NCI-H510A treated with DMSO at 0.1 percent for 48 hours (cell line): ENCODE measurements at regions not wholly inside any gene's neighbourhood (a gene's known extent, or its start where the extent isn't known, plus 50 kb on each side); places are given as distances from the start of the nearest gene placed in this dataset.
A peak's percentile ranks its signal among the peaks of the same experiment; 100 is the strongest.
"Not testable (repeated sequence)": the region's sequence is repeated elsewhere in the genome, so short reads cannot be mapped to it uniquely, and the experiment has no call there.

Source experiments
- DNase-seq: peaks from one replicate; lab custom pipeline; 2025; lab: John Stamatoyannopoulos, UW

DNA sequence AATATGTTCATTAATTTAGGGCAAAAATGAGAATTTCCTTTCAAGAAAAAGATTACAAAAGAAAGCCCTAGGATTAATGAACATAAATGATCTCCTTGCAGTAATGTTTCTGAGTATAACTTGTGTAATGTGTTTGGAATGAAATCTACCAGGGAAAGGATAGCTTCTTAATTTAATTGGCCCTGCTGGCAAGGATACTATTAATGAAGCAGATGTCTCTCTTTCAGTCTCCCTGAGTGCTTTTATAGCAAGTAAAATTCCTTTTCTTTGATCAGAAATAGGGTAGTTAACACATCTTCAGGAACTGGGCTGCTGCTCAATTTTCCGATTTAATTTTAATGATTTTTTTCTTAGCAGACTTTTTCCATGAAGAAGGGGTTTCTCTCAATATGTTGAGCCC, 379.4 kb upstream of the PDE3A start:
- no peak for DNase-seq

DNA sequence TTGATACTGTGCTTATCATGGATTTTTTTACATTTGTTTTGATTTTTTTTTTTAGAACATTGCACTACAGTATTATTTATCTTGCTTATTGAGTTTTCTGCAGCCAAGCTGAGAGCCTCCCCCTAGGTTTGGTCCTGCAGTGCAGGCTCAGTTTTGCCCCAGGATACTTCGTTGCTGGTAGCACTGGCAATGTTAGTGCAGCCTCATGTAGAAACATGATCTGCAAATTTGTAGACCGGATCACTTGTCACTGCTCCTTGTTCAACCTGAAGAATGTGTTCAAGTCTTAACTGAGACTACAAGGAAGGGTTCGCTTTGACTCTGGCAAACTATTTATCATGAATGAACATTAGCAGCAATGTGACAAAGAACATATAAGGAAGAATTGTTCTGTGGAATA, 377.2 kb upstream of the PDE3A start:
- DNase-seq, result no peak

DNA sequence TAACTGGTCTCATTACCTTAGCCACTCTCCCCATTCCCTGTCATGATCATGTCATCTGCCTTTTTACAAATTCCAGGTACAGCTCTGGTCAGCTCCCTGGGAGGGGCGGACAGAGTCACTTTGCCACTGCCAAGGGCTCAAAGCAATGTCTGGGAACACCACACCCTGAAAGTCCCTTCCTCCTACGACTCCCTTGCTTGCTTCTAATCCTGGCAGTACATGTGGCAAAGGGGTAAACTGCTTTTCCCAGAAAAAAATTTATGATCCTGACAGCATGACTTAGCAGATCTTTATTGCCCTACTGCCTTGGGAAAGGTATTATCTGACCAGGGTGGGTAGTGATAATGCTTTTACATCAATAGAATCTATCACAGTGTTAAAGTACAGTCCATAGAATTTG, 376.0 kb upstream of the PDE3A start:
- DNase-seq, result no peak

DNA sequence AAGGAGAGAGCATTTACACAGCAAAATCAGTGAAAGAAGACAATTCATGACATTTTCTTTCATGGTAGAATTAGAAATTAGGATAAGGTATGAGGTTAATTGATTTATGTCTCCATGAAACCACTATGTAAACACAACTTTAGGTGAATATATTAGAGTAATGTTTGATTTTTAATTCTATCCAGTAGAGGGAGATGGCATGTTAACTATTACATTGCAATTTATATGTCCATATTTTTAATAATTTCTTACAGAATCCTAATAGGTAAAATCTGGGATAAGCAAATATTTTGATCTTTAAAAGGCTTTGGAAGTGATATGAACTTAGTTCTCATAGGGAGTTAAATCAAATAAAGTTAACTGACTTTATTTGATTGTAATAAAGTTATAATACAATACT, 373.4 kb upstream of the PDE3A start:
- DNase-seq, result no peak

DNA sequence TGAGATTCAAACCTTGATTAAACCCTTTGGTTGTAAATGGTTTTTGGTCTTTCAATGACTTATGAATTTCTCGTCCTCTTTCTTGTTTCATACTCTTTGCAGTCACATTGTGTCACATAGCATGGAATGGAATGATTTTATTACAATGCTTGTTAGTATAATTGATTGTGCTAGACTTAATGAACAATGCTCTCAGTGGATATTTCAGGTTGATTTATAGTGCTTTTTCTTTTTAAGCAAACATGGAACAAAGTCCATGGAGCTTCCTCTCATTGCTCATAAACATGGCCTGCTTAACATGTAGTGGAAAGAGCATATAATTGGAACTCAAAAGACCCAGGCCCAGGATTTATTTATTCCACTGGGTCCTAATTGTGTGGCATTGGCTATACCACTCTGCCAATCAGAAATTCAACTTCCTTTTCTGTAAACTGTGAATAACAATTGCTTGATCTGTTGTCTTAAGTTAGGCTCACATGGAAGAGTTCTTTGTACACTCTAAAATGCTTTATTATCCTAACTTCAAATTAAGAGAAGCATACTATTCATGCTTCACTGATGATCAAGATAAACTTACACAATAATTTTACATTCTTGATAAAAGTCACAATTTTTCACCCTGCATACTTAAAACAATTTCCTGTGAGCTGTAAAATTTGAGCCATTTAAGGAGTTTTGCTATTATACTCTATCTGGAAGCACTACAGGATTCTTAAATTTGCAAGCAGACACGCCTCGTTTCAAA, 370.5 kb upstream of the PDE3A start:
- DNase-seq, result no peak

DNA sequence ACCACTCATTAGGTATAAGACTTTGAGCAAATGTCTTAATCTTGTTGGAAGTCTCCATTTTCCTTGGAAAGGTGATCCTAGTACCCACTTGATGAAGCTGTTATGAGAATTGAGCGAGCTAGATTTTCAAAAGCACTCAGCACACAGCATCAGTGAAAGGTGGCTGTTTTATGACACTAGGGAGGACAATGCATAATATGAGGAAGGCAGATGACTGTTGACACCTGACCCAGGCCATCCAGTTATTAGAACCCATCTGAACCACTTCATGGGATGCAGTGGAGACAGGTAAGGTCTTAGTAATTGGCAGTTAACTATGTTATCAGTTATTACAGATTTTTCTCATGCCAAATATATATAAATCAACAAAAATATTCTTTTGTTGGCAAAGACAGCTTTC, 369.9 kb upstream of the PDE3A start:
- peak; percentile 38 for DNase-seq

DNA sequence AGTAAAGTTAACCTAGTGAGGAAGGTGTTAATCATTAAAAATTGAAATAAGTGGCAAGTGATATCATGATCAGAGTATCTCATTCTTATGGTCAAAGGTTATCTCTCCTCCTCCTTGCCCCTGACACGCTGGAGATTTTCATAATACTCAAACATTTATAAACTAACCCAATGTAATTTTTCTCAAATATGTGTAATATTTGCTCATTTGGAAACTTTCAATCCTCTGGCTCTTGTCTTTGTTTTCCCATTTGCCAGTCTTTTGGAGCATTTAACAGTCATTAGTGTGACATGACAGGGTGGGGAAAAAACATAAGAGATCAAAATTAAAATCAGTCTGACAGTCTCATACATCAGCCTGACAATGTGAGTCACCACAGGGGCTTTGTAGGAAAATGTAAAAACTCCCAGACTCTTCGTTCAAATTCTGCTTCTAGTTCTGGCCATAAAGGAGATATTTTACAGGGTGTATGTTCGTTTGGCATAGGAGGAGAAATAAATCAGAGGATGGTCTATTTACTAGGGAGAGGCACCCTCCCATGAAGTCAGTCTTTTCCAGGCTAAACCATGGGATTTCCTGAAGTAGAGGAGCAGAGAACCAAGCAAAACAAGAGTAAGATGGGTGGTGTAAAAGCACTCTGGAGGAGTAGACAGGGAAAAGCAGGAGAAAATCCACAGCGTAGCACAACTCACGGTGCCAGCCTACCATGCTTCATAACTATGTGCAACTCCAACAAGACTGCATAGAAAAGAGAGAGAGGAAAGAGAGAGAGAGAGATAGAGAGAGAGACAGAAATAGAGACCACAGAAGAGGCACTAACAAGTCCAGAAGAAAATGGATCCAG, 369.2 kb upstream of the PDE3A start:
- no peak for DNase-seq

DNA sequence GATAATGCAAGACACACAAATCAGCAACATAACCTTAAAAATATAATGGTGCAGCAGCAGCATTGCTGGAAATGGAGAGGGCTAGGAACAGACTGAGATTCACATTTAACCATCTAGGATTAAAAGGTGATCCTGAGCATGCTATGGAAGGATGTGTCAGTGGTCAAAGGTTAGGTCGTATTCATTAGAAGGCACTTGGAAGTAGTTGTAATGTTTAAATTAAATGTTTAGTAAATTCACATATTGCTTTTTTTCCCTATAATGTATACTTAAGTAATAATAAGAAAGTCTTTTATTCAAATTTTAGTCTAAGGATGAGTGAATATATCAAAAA, 368.6 kb upstream of the PDE3A start:
- DNase-seq, result no peak

DNA sequence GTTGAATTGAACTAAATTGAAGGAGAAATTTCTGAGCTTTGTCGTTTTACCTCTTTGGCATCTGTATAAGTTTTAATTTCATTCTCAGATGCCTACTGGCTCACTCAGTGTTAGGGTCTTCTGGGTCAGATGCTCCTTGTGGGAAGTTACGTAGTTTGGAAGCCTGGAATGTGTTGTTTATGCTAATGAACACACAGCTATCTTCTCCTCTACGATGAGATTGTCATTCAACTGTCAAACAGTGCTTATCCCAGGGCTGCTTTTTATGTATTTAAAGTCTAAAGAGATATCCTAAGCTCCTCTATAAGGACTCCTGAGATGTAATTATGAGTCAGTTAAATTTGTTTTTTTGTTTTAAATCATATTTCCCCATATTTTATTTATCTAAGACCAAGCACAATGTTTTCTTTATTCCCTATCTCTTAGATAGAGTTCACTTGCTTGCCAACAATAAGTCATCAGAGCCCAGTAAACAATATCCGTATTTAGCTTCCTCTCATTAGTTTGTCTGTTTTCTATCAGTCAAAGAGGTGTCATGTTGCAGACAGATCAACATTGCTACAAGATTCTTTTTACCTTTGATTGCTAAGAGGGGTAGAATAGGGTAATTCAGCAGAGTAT, 368.0 kb upstream of the PDE3A start:
- DNase-seq, result peak; percentile 51

DNA sequence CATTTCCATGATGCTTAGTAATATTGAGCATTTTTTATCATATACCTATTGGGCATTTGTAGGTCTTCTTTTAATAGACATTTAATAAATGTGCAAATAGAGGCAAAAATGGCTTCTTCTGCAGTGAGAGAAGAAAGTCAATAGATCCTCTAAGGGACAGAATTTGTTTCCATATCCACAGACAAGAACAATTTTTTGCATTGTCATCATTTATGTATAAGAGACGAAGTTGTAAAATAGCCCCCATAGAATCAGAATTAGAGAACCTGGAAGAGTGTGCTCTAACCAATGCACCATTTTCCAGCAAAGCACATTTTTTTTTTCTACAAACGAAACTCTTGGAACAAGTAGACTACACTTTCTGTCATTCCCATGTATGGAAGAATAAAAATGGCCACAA, 365.1 kb upstream of the PDE3A start:
- DNase-seq, result no peak

DNA sequence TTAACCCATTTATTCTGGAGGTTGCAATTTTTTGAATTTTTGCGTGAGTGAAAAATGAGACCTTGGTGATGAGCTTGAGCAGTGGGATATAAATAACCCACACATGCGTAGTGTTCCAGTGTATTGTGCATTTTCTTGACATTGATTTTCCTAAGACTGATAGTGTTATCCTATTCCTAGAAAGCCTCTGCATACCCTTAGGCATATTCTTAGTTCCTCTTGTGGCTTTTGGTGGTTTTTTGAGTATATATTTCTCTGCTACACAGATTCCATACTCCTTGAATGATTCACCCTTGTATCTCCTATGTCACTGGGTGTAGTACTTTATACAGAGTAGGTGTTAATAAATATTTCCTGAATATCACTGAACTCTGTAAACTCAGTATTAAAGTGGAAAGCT, 363.4 kb upstream of the PDE3A start:
- no peak for DNase-seq

DNA sequence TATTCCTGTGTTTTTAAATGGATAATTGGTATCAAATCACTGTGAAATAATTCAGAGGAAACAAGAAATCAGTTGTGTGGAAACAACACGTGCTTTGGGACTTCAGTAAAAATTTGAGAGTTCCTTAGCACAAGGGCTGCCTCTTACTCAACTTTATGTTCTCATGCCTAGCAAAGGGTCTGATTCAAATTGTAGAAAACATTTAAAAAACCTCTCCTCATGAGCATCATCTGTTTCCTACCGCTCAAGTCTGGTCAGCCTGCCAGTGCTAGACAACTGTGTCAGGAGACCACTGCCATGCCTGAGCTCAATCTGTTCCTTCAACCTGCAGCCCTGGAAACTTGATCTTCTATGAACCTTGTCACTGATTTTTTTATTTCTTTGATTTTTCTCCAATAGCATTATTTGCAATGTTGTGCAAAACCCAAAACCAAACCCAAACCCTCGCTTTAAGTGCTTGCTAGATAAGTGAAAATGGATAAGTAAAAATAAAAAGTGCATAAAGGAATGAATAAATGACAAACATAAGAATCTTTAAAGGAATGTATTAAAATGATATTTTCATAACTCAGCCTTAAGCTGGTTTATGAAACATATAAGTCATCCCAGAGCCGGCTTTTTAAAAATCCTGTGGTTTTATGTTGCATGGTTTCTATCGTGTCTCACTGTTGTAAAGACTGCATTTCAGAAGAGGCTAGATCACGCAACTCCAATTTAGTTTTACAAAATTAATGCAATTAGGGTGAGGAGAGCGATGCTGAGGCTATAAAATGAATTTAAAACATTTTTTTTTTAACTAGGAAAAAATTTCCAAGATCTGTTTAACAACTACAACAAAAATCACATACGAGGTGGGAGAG, 361.2 kb upstream of the PDE3A start:
- DNase-seq, result no peak

DNA sequence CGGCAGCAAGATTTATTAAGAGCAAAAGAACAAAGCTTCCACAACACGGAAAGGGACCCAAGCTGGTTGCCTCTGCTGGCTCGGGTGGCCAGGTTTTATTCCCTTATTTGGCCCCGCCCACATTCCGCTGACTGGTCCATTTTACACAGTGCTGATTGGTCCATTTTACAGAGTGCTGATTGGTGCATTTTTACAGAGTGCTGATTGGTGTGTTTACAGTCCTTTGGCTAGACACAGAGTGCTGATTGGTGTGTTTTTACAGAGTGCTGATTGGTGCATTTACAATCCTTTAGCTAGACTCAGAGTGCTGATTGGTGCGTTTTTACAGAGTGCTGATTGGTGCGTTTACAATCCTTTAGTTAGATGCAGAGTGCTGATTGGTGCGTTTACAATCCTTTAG, 358.4 kb upstream of the PDE3A start:
- not testable (repeated sequence) for DNase-seq

DNA sequence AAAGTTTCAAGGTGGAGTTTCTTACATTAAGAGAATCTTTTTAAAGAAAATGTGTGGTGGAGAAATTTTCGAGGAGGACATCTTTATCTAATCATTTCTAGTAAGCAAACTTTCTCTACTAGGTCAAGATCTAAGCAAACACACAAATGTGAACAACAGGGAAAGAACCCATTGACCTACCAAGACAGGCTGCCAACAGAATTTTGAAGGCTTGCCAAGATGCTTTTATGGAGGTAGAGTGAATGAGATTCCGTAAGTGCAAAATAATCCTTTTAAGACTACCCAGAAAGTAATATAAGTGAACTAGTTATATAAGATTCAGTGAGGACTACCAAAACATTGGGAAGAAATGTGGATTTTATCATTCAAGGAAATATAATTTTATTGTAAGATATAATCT, 357.1 kb upstream of the PDE3A start:
- peak; percentile 13 for DNase-seq

DNA sequence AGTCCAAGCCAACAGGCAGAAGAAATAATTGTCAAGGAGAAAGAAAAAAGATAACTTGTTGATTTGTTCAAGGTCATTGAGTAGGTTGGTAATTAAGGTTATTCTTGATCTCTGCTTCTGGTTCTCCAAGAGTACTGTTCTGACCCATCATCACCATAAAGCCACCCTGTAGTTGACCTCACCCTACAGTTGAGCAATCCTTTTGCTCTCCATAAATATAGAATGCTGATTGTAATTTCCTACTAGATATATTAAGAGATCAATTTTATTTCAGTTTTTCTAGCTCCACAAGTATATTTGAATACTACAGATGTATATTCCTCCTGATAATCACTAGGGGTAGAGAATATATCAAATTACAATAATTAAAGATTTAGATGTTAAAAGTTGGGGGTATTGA, 350.5 kb upstream of the PDE3A start:
- DNase-seq, result no peak

DNA sequence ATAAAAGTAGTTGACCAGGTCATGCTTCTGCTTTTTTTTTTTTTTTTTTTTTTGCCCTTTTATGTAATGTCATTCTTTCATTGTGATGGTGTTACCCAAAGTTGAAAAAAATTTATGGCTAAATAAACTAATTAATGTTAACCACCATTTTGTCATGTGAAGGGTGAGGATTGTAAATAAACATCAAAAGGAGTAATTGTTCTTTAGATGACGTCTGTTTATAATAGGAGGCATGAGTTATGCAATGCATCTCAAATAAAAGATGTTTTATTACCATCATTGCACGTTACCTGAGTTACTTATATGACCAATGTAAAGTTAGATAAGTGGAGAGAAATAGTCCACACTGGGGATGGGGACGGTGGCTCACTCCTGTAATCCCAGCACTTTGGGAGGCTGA, 349.9 kb upstream of the PDE3A start:
- peak; percentile 34 for DNase-seq

DNA sequence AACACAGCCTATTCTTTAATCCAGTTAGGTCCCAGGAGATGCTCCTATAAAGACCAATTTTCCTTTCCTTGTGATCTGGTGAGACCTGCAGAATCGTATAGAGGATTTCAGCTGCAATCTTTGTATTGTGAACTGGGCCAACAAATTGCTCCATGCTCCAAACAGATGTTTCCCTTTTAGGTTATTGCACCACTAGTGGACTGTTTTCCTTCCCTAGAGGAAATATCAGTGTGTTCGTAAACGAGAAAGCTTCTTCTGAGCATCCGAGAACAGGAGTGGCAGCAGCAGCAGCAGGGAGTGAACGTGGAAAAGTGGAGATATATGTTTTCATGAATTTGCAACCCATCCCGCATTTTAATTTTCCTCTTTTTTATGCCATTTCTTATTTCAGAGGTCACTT, 344.1 kb upstream of the PDE3A start:
- DNase-seq, result no peak

DNA sequence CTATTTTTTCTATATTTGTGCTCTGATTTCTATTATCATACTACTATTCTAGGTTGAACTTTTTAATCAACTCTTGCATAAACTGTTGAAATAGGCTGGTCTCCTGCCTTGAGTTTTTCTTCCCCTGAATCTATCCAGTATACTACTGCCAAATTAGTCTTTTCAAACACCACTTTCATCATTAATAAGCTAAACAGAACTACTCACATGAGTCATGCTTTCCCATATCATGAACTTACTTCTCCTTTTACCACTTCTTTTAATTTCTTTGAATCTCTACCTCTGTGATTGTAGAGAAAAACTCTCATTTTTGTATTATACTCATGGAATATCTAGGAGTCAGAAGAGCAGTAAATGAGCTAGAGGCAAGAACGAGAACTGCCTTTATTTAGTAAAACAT, 340.3 kb upstream of the PDE3A start:
- DNase-seq, result no peak

DNA sequence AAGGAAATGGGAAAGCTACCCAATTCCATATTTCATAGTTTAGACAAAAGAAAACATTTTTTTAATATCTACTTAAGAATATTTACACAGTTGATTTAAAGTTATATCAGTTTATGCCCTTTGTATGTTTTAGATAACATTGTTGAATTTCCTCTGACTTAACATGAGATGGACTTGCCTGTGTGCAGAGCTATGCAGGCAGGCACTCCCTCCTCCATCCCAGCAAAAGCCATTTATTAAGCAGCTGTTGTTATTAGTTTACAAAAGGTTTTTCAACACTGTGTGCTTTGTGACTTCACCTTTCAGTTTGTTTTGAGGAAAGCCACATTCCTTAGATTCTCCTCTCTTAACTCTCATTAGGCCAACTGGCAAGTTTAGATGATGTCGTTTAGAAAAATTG, 337.5 kb upstream of the PDE3A start:
- DNase-seq, result no peak

DNA sequence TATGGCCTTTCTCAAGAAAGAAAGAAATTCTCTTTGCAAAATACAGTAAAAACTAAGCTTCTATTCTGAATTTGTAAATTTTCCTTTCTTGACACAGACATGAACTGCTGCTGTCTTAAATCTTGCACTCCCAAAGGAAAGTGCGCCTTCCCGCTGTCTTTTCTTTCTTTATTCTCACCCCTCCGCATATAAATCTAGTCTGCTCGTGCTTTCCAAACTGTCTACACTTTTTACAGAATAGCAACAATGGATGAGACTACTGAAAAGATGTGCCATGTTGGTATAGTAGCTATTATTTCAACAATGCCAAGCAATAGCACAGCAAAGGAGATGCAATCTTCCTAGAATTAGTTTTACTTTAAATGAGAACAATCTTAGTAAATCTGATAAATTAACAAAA, 328.8 kb upstream of the PDE3A start:
- no peak for DNase-seq

DNA sequence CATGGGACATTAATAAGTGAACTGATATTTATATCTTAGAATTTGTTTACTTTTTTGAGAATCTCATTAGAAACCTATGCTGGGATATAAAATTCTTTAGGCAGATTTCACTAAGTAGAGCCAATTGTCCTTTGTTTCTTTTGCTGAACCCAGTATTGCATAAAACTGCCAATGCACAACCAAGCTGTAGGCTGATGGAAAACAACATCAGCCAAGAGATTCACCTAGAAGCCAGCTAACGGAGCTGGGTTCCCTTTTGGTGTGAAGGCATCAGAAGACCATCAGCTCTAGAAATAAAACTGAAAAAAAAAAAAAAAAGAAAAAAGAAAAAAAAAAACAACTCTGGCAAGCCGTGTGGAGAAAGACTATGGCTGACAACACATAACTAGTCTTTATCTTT, 328.2 kb upstream of the PDE3A start:
- no peak for DNase-seq

DNA sequence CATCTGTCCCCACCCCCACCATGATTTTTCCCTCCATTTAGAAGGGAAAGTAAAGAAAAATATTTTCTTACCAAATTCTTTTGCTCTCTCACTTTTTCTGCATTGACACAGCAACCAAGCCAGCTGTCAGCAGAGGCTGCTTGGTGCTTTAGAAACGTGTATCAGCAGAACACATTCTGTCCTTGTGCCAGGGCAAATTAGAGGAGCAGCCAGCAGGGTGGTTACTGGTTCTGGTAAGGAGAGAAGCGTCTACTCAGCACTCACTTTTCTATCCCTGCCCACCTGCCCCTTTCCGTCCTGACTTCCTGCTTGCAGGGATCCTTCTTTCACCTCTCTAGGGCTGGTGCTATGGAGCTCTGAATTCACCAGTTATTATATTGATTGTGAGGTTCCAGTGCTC, 327.5 kb upstream of the PDE3A start:
- no peak for DNase-seq
